D341Med (cell line): ENCODE measurements at regions not wholly inside any gene's neighbourhood (a gene's known extent, or its start where the extent isn't known, plus 50 kb on each side); places are given as distances from the start of the nearest gene placed in this dataset.
A peak's percentile ranks its signal among the peaks of the same experiment; 100 is the strongest.

Source experiments
- DNase-seq: peaks from one replicate; pipeline ENCODE4 v3.0.0; 2012; ENCODE audit warnings: low spot score

DNA sequence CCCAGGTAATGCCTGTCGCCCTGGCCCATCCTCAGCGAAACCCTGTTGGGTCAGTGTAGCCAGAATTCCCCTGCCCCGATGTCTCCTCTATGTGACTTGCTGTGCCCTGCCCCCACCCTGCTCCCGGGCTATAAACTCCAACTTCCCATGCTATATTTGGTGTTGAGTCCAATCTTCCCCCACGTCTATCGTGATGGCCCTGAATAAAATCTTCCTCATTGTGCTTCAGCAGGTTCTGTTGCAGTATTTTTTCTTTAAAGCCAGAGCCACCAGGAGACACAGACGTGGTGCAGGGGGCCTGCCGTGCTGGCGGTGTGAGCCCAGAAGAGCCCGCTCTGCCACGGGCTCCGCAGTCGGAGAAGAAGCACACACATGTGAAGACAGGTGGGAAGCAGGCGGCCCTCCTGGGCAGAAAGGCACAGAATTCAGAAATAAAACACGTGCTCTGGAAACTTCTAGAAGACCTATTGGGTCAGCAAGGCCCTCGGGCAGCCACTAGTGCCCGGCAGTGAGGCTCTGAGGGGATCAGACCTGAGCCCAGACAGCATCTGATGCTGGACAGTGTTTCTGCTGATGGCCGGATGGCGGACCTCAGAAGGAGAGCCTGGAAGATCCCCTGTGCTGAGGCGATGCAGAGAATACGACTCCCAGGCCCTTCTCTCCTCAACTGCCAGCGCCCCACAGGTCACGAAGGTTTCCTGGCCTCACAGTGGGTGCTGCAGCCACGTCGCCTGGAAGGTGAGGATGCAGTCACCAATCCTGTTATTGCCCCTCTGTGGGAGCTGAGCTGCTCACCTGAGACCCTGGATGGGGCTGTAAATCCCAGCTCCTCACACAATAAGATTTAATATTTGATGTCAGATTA is 501.9 kb downstream of the BRD1 start:
- DNase-seq = no peak

DNA sequence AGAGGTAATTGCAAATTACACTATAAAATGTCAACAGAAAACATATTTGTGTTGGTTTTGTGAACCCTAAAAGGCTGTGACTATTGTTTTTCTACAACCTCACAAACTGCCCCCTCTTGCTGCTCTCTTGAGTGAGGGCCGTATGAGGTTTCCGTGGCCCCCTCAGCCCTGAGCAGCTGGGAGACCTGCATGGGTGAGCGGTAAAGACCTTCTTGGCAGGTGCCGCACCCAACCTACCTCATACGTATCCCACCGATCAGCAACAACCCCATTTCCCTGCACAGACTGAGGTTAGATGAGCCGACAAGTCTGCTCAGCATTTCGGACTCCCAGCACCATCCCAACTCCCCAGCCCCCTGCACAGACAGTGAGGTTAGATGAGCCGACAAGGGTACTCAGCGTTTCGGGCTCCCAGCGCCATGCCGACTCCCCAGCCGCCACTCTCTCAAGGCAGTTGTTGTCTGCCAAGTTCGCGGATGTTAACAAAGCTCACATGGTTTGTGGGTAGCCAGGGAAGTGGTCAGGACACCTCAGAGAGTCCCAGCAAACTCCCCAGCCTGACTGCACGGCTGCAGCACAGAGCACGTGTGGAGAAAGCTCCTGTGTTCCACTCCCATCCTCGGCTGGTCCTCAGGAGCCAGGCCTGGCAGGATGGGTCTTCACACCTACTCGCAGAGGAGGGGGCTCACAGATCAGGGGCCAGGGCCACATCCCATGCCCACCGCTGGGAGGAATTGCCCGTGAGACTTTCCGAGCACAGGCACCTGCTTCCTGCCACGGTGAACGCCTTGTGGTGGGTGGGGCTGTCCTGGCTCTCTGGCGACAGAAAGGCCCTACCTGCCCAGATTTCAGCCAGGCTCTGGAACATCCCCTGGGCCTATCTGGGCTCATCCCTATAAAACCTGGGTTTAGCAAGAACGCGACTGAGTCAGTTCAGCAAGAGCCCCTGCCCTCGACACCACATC is 502.9 kb downstream of the BRD1 start:
- DNase-seq = peak; percentile 15

DNA sequence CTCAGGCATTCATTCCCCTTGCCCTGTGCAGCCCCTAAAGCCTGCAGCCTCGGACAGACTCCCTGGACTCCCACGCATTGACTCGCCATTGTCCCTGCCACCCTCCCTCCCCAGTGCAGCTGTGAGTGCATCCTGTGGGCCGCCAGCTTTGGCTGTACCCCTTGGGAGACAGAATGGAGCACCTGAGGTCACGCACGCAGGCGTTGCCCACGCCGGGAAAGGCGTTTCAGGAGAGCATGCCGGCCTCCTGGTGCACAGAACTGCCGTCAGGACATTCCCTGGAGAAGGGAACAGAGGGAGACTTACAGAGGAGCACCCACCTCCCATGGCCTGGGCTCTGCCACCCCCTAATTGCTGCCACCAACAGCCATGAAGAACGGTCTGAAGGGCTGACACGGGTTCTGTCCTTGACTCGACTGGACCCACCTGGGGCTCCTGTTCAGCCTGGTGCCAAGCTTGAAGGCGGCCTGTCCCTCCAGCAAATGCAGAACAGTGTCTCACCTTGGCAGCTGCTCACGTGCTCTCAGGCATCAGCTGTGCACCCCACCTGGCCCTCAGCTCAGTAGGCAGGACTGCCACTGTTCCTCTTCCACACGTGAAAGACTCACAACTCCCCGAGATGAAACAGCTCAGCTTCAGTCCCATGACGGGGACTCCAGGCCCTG is 503.8 kb downstream of the BRD1 start:
- DNase-seq = peak; percentile 9

DNA sequence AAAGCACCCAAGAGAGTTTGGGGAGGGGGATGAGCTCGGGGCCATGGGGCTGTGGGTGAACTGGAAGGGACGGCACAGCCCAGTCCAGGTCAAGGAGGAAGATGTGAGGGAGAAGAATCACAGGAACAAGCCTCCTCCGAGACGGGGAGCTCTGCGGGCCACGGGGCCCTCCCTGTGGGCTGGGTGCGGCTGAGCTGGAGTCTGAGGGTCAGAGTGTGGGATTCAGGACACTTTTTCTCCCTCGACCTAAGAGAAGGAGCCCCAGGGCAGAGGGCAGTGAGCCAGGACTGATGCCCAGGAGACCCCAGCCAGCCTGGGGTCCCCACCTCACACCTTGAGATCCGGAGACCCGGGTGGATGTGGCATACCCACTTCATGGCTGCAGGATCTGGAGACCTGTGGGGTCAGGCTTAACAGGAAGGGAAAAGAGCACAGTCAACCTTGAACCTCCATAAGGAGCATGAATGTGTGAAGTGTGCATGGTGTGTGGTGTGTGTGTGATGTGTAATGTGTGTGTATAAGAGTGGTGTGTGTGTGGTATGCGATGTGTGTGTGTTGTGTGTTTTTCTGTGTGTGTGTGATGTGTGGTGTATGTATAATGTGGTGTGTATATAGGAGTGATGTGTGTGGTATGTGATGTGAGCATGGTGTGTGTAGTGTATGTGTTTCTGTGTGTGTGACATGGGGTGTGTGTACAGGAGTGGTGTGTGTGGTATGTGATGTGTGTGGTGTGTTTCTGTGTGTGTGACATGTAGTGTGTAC is 504.6 kb downstream of the BRD1 start:
- DNase-seq = peak; percentile 5

DNA sequence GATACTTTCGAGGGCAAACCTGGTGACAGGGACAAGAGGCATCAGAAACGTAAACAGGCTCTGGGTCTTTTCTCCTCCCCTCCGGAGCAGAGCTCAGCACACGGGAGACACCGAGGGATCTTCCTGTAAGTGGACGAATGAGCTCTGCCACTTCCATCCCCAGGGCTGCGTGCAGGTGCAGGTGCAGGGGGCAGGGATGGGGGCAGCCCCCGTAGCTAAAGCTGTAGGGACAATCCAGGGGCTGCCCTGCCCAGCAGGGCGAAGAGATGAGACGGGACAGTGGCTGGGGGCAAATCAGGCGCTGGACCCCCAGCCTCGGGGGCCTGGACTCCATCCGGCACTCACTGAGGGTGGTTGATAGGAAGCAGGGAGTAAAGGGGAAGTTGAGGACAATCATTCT is 505.4 kb downstream of the BRD1 start:
- peak; percentile 7 for DNase-seq

DNA sequence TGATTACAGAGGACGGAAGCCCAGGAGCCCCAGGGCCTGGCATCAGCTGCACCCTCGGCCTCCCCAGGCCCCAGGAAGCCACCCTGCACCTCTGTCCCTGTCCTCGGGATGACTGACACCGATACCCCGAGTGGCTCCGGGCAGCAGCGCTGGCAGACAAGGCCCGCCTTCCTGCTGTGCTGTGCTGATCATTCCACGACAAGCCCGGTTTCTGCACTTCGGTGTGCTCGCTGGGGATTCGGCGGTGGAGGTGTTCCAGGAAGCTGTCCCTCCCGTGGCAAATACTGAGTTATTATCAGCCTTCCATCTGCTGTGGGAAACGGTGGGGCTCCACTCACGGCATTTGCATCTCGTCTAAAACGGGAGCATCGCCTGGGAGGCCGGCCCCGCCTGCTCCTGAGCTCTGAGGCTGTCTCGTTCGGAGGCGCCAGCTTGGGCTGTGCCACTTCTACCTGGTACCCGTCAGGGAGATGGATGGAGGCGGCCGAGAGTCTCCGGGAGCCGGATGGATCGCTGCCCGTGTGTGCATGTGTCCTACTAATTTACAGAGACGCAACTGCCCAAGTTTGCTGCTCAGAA is 506.1 kb downstream of the BRD1 start:
- DNase-seq = peak; percentile 8

DNA sequence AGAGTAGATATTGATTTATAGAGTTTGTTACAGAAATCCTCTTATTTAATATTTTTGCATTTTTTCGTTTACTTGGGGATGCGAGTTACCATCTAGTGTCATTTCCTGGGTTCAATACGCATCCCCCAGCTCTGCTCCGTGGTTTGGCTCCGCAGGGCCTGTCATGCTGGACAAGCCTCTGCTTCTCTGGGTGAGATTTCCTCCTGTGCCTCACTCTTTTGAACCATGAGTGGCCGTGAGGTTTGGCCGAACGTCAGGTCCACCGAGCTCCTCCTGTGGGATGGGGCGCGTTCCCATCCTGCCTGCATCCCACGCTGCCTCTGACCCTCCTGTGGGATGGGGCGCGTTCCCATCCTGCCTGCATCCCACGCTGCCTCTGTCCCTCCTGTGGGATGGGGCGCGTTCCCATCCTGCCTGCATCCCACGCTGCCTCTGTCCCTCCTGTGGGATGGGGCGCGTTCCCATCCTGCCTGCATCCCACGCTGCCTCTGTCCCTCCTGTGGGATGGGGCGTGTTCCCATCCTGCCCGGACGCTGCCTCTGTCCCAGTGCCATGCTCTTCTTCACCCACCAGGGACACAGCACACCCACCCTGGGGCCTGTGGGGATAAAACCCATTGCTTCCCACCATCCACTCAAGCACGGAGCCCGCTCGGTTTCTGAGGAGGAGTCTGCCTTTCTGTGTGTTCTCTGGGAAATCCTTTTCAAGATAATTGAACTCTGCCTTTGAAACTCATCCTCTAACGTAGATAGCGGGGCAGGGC is 506.8 kb downstream of the BRD1 start:
- DNase-seq = peak; percentile 8

DNA sequence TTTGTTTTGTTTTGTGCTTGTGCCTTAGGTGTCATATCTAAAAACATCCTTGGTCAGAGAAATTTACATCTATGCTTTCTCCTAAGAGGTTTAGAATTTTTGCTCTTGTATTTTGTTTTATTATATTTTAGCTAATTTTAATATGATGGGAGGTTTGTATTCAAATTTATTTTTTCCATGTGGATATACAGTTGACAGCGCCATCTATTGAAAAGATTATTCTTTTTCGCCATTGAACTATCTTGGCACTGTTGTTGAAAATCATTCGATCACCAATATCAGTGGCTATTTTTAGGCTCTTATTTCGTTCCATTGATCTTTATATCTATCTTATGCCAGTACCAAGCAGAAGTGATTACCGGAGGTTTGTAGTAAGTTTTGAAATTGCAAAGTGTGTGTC is 510.3 kb downstream of the BRD1 start:
- no peak for DNase-seq

DNA sequence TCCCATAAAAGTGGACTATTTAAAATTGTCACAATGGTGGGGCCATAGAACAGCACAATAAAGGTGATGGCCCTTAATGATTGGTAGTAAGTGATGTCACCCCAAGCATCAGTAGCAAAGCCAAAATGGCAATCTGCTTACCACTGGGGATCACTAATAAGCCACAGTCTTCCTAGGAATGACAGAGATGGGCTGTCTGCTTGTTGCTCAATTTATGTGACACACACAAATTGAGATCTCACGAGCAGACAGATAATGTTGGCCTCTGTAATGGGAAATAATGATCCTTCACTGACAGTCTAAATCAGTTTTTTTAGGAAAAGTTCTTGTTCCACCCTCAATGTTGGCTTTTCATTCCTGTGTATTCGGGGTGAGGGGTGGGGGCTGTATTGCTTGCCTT is 515.1 kb downstream of the BRD1 start:
- DNase-seq = no peak

DNA sequence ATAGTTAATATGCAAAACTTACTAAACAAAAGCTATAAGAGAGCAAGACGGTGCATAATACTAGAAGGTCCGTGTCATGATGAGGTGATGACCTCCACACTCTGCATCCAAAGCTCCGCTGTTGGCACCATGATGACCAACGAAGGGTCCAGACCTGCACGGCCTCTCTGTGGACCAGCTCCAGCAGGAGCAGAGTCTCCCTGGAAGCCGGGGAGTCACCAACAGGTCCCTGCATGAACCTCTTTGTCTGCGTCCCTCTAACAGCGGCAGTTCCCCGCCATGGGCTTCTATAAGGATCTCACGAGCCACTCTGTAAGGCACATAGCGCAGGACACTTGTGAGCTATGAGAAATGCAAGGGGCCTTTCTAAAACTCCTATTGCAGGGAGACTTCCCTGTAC is 517.3 kb downstream of the BRD1 start:
- peak; percentile 2 for DNase-seq

DNA sequence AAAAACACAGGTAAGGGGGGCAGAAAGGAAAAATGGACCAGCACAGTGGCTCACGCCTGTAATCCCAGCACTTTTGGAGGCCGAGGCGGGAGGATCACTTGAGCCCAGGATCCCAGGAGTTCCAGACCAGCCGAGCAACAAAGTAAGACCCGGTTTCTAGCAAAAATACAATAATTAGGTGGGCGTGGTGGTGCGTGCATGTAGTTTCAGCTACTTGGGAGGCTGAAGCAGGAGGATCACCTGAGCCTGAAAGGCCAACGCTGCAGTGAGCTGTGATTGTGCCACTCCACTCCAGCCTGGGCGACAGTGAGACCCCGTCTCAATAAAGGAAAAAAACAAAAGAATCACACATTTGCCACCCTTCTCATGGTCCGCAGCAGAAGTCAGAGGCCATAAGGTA is 519.4 kb downstream of the BRD1 start:
- DNase-seq = no peak

DNA sequence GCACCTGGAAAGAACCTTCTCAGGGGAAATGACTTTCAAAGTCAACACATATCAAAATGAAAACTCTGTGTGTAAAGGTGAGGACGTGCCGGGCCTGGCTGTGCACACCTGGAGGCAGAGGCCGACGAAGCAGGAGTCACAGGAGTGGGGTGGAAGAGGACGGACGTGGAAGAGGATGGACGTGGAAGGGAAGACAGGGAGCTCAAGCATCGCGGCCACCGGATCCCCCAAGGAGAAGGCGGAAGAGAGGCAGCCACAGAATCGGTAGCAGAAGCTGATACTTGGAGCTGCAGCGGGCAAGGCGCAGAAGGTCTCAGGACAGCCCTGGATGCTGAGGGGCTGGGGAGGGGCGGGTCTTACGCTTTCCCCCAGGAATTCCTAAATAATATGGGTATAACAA is 519.8 kb downstream of the BRD1 start:
- peak; percentile 7 for DNase-seq

DNA sequence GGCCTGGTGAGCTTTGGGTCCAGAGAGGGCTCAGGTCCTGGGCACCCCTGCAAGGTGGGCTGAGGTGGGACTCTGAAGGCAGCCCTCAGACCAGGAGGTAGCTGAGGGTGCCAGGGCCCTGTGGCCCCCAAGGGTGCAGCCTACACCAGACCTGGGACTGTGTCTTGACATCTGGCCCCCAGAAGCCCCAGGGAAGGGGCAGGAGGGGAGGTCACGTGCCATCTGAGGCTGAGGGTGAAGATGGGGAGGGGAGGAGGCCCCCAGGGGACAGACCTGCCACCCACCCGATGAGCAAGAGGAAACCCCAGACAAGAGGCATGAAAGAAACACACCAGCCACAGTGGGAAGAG is 520.2 kb downstream of the BRD1 start:
- DNase-seq = peak; percentile 8

DNA sequence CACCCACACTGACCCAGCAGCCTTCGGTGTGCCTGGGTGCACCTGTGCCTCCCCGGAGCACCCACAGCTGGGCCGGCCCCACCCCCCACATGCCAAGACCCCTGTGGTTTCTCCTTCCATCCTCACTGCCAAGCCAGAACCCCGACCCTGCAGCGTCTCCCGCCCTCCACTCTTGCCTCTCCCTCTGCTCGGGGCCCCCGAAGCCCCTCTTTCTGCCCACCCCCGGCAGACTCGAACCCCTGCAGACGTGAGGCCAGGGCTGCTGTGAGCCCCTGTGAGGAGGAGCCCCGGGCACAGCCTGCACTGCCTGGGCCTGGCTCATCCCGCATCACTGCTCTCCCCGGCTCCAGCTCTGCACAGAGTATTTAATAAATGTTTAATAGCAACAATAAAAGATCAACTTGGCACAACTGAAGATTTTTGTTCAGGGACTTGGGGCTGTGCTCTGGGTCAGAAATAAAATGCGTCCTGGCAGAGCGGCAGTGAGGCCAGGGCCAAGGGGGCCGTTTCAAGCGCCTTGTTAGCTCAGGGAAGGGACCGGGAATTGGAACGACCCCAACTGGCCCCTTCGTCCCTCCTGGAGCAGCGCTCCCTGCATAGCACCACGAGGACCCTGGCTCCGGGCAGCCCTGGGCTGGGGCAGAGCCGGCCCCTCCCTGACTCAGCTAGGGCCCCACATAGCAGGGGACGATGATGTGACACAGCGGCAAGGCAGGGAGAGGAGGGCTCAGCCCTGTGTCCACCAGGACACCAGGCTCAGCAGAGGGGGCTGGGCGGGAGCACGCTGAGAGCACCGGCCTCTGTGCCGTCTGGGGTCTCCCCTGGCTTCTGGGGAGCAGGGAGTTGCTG is 520.8 kb downstream of the BRD1 start:
- DNase-seq = peak; percentile 13

DNA sequence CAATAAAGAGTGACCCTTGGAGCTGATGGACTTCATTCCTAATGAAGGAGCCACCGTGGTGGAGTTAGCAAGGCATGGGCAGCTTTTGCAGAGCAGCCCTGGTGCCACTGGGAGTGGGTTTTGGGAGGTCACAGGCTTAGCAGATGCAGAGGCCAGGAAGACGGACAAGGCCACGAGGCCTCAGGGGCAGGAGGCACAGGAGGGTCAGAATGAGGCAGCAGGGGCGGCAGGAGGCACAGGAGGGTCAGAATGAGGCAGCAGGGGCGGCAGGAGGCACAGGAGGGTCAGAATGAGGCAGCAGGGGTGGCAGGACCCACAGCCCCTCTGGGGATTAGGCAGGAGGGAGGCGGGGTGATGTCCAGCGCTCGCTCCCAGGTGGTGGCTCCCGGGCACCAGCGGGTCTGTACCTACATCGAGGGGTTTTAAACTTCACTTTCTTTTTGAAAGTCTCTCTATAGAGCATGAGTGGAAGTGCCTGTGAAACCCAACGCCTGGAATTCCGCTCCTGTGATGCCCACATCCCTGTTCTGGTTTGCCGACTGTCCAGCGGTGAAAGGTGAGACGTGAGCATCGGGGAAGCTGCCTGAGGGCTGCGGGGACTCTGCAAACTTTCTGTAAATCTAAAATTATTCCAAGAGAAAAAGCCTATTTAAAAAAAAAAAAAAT is 521.6 kb downstream of the BRD1 start:
- peak; percentile 3 for DNase-seq

DNA sequence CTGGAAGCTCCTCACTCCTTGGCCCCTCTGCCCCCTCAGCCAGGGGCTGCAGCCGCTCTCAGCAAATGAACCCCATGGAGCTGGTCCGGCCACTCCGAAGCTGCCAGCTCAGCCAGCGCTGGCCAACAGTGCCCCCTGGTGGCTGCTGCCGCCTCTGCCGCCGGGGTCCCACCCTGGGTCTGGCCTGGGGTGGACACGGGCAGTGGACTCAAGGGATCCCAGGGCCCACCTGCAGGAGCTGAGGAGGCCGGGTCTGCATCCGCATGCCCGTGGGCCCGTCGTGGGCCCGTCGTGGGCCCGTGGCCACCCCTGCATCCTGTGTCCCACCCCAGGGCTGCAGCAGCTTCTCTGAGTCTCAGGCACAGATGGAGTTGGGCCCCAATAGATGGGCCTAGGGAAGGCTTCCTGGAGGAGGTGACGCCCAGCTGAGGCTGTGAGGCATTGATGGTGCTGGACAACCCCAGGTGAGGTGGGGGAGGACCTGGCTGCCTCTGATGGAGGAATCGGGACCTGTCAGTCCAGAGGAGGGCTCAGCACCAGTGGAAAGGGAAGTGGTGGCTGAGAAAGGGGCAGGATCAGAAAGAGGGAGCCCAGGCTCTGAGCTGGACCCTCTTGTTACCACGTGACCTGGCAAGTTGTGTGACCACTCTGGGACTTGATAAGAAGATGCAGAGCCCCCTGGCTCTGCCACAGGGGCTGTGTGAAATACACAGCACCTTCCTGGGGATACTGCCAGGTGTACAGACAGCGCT is 522.3 kb downstream of the BRD1 start:
- peak; percentile 30 for DNase-seq

DNA sequence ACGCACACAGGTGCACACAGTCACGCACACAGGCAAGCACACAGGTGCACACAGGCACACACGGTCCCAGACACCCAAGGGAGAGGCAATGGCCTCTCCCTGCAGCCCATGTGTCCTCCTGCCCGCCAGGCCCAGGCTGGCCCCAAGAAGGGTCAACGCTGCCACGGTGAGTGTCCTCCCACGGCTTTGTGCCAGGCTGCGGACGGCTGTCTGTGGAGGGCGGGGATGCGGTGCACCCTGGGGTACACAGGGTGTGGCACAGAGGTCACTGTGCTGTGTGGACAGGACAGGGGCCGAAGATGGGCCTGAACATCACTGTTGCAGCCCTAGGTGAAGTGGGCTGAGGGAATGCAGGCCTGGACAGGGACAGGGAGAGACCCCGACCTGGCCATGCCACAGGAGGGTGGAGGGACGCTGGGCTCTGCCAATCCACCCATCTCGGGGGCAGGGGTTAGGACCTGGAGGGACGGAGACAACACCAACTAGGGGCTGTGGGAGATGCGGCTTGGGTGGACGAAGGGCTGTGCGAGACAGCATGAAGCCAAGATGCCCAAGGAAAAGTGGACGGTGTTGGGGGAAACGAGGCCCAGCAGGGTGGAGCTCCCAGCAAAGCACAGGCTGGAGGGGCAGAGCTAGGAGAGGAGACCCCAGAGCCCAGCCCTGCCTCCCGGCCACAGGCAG is 523.8 kb downstream of the BRD1 start:
- DNase-seq = peak; percentile 9
